NCI-H2171 treated with DMSO at 0.1 percent for 48 hours (cell line): ENCODE measurements at regions not wholly inside any gene's neighbourhood (a gene's known extent, or its start where the extent isn't known, plus 50 kb on each side); places are given as distances from the start of the nearest gene placed in this dataset.
"Not testable (repeated sequence)": the region's sequence is repeated elsewhere in the genome, so short reads cannot be mapped to it uniquely, and the experiment has no call there.

Experiments
- DNase-seq: peaks from one replicate; lab custom pipeline; 2025; lab: John Stamatoyannopoulos, UW

DNA sequence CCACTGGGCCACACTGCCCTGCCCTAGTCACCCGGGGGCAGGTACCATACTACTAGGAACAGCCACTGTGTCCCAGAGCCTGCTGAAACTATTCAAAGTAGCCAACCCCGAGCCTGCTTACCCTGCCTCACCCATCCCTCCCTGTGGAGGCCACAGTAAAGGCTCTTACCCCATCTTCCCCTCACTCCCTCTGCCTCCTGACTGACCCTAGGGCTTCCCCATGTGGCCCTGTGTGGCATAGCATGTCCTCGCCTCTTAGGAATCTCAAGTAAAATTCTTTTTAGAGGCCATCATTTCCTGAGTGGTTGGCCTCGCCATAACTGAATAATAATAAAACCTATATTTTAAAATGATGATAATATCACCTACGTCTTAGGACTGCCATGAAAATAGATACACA lies 112.2 kb upstream of the SLC6A11 start:
- no peak for DNase-seq

DNA sequence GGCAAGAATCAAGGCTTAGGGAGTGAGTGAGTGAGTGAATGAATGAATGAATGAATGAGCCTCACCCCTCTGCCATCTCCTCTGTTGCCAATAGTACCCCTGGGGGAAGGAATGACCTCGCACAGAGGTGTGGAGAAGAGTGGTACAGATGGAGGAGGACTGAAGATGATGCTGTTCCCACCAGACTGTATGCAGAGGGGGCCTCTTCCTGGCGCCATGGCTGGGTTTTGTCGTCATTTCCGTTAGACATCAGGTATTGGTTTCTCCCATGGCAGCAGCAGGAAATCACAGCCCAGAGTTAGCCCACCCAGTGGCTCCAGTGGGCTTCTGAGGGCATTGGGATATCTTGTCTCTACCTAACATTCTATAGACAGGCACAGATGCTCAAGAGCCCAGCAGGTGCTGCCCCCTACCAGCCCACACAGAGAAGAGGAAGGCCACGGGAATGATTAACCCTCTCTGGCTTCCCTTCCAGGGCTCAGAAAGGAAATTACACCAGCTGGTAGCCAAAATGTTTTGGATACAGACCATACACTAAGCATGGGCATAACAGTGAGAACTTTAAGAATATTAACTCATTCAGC lies 109.8 kb upstream of the SLC6A11 start:
- no peak for DNase-seq

DNA sequence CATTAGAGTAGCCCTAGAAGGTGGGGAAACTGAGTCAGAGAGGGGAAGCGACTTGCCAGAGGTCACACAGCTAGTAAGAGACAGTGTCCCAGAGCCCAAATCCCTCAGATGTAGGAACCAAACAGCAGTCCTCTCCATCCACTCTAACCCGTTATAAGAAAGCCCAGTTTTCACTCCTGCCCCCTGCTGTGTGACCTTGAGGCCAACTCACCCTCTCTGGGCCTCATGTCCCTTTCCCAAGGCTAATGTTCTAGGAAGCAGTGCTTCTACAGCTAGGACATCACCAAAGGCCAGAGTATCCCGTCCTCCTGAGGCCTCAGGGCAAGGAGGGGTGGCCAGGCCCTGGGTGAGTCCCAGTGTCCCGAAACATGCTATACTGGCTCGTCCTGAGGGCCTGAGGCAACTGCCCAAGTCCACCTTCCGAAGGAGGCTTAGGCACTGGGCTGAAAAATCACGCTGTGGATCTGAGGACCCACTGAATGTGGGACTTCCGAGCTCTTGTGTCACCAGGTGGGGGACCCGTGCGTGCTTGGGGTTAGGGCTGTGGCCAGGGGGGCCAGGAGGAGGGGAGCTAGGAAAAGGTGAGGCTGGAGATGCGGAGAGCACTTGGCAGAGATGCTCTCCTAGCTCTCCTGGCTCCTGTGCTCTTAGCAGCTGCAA lies 109.2 kb upstream of the SLC6A11 start:
- no peak for DNase-seq

DNA sequence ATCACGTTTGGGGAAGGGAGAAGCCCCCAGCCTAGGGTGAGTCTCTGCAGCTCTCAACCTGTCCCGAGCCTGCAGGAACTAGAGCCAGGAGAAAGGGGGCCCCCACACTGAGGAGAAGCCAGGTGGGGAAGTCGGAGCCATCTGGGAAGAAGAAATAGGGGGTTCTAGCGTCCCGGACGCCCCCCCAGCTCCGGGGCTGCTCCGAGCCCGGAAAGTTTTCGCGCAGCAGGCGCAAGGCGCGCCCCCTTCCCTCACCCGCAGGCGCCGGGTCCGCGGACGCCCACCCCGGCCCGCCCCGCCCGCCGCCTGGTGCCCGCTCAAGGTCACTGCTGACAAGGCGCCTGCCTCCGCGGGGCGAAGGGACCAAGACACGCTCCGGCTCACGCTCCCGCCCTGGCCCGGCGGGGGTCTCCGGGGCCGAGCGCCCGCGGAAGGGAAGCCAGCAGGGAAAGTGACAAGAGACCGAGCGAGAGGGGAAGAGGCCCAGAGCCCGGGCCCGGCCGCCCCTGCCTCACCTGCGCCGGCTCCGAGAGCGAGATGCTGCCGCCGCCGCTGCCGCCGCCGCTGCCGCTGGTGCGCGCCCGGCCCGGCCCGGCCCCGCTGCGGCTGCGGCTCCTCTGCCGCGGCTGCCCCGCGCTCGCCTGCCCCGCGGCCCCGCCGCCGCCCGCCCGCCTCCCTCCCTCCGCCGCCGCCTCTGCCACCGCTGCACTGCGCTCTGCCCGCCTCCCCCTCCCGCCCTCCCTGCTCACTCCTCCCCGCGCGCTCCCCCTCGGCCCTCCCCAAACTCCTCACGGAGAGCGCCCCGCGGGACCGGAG lies 108.4 kb upstream of the SLC6A11 start:
- DNase-seq = no peak

DNA sequence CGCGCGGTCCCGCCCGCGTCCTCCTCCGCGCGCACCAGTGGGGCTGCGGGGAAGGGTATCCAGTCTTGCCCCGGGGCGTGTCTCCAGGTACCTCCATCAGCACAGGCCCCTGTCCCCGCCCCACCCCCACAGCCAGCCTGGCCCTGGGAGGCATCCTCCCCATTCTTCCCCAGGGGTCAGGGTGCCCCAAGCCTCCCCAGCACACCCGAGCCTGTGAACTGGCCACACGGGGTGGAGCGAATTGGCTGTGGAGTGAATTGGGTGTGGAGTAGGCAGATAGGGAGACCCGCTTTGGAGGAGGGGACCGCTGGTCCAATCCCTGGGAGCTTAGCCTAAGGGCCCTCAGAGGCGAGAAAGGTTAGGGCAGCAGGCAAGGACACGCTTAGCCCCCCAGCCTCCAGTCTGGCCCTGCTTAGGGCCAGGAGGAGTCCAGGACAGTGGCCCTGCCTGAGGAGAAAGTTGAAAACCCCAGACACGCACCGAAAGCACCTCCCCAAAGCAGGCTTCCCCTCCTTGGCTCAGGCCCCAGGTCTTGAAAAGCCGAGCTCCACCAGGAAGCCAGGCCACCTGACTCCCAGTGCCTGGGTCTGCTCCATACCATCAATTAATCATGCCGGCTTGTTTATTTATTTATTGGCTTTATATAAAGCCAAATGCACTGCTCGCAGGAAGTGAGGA lies 107.7 kb upstream of the SLC6A11 start:
- no peak for DNase-seq

DNA sequence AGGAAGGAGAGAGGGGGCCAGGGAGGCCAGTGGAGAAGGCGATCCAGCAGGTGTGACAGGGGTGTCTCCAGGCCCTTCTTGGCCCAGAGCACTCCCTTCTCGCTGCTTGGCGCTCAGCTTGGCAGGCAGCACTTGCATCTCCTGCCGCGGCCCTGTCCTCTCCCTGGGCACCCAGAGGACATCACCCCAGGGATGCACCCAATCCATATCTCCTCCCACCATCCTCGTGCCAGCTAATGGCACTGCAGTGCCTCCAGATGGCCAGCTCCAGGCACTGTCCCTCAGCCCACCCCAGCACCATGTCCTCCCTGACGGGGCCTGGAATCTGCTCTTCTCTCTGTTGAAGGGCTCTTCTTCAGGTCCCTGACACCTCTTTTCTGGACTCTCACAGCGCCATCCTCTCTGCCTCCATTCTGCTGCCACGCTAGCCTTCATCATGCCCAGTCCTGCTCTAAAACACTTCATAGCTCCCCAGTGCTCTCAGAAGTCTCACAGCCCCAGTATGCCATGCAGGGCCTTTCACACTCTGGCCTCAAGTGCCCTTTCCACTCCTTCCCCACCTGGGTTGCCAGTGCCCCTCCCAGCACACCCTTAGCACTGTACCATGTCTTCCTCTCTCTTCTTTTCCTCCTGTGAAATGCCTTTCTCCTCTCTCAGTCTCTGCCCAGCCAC lies 106.8 kb upstream of the SLC6A11 start:
- DNase-seq = no peak

DNA sequence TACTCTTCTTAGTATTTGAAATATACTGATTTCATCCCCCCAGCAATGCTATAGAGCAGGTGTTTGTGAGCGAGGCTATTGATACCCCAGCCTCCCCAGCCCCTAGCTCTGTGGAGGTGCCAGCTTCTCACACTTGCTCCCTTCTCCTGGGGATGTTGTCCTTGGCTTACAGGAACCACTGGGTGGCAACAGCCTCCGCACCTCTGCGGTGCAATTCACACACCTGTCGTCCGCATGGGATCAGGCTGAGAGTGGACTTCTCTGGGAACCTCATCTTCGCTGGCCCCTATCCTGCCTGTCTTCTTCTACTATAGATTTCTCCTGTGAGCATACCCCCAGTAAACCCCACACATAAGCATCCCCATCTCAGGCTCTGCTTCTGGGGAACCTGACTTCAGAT lies 103.9 kb upstream of the SLC6A11 start:
- DNase-seq = no peak

DNA sequence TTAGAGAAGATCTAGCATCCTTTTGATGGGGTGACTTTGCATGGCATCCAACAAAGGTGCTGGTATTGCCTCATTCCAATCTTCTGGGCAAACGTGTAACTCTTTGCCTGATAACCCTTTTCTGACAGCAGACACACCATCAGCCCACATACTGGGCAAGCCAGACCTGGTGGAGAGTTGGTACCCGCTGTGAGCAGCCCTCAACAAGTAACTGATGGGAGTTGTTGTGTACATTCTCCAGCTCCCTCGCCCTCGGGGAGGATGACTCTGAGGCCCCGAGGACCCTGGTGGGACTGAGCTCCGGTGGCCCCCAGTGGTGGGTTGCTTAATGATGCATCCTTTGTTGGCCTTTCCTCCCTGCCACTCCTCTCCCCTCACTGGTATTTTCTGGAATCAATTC lies 102.4 kb upstream of the SLC6A11 start:
- DNase-seq = no peak

DNA sequence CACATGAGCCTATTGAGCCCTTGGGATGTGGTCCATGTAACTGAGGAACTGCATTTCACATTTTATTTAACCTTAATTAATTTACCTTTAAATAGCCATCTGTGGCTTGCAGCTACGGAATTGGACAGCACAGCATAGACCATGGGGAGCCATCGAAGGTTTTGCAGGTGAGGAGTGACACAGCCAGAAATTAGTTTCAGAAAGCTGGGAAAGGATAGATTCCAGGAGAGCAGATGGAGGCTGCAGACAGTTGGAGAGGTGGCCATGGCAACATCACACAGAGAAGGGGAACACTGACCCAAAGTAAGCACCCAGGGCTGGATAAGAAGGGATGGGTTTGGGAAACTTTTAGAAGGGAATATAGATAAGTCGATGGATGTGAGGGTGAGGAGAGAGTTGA lies 100.1 kb upstream of the SLC6A11 start:
- DNase-seq = no peak

DNA sequence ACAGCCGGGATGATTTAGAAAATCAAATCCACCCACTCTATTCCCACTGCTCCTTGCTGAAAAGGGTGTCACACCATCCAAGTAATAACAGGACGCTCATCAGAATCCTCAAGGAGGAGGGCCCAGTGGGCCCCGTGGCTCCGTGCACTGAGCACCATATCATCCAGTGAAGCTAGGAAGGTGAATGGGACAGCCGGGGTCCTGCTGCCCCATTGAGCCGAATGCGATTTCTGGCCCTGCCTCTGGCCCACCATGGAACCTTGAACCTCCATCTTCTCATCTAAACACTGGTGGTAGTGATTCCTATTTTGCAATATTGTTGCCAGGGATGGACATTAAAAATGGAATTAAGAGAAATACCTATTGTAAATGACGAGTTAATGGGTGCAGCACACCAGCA lies 99.1 kb upstream of the SLC6A11 start:
- no peak for DNase-seq

DNA sequence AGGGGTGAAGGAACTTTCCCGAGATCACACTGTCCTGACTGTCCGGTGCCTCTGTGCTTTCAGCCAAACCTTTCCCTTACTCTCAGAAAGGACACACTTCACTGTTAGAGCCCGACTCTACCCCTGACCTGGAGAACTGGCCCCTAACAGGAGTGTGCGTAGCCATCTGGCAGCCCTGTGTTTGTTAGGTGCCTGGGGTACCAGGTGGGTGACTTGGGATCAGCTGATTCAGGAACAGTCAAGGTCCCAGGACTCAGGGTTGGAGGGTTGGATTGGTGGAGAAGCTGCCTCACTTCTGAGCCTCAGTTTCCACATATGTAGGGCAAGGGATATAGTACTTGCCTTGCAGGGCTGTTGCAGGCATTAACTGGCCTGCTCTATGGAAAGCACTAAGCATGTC lies 98.3 kb upstream of the SLC6A11 start:
- no peak for DNase-seq

DNA sequence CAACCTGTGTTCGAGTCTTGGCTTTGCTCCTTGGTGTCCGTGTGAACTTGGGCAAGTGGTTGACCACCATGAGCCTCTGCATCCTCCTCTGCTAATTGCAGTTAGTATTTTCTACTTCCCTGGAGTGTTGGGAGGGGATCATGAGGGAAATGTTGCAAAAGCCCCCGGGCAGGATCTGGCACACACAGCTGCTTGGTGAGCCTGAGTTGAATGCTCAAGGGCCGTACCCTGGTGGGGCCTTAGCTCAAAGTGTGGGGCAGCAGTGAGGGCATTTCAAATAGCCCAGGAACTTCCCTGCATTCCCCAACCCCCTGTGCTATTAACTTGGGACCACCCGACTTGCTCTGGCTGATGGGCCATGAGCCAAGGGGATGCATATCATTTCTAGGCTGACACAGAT lies 94.9 kb upstream of the SLC6A11 start:
- no peak for DNase-seq

DNA sequence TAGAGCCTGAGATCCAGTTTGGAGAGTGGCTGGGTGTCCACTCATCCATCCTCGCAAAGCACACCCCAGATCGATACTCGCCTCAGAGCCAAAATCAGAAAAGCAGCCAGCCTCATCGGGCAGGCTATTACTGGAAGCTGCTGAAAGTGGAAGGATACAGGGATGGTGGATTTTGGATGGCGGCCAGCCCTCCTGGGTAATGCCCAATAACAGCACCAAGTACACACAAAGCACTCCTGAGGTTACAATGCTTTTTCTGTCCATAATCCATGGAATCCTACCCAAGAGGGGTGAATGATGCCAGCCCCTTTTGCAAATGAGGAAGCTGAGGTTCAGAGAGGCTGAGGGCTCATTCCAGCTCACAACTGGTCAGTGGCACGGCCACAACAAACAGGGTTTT lies 93.1 kb upstream of the SLC6A11 start:
- DNase-seq = no peak

DNA sequence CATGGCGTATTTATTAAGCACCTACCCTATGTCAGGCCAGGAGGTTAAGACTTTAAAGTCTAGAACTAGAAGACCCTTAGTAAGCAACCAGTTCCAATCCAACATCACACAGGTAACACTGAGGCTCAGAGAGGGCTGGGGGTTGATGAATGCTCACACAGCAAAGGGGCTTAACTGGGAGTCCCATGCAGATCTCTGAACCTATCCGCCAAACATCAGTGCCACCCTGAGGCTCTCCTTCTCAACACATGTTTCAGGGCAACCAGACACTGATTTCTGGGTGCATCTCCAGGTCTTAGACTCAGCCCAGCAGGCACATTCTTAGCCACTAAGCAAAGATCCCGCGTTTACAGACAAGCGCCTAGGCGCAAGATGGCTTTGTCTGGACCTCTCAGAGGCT lies 92.0 kb upstream of the SLC6A11 start:
- DNase-seq = no peak

DNA sequence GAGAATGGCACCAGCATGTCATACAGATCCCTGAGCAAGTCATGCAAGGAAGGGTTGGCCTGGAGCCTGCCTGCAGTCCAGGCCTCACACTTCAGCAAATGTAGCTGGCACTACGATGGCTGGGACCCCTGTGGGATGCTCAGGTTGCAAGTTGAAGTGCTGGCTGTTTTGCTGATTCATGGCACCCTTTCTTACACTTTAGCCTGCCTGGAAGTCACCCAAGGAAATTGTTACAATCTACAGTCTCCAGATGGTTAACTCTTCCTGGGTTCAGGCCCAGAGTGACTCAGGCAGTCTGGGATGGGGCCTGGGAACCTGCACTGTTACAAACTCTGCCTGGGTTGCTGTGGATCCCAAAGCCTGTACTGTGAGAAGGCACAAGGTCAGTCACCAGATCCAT lies 91.0 kb upstream of the SLC6A11 start:
- DNase-seq = peak; percentile 63

DNA sequence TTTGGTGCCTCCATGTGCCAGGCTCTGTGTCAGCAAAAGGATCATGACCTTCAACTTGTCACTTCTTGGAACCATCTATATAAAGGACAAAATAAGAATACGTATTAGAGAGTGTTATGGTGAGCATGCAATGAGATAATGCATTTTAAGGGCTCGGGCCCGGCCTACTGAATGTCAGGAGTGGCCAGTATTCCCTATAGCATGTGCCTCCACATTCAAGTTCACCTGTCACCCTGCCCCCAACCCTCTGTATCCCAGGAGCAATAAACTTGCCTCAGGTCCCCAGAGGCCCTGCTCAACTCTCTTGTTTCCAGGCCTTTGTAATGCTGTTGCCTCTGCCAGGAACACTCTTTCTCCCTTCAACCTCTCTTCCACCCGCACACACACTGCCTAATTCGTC lies 90.2 kb upstream of the SLC6A11 start:
- DNase-seq = no peak

DNA sequence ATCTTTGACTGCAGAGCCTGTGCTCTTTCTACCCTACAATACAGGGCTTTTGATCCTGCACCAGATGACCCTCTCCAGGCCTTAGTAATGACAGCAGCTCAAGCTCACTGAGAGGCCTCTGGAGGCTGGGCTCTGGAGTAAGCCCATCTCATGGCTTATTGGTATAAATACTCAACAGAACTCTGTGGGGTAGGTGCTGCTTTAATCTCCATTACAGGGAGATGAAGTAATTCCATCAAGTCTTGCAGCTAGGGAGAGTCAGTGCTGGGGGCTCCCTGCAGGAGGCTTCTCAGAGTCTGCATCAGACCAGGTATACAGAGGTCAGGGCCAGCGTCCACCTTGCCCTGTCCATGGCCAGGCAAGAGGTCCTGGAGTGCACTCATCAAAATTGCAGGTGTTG lies 89.2 kb upstream of the SLC6A11 start:
- no peak for DNase-seq

DNA sequence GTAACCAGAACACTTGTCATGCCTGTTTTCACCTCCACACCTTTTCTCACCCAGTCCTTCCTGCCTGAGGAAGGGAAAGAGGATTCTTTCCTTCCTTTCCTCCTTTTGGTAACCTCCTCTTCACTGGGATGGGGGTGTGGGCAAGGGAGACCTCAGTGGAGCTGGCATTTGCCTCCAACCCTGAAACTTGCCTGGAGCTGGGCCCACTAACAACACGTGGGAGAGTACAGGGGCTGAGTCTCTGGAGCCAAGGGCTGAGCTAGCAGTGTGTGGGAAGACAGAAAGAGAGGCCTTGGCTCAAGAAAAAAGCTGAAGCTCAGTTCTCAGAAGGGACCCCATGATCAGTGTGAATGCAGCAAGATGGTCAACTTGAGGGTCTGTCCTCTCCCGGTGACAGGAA lies 86.6 kb upstream of the SLC6A11 start:
- DNase-seq = no peak

DNA sequence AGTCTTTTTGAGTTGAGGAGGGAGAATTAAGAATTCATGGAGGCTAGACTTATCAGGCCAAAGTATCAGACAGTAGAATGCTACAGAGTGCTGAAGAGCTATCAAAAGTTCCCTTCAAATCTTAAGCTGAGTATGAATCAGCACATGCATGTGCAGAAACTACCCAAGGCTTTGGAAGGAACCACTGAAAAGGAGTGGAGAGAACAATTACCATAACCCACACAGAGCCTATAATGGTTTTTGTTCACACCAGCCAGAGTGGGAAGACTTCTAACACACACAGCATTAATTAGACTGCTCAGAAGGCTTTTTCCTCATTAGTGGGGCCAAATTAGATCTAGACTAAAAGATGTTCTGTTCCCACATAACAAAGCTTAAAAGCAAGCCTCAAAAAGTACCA lies 83.7 kb upstream of the SLC6A11 start:
- DNase-seq = no peak

DNA sequence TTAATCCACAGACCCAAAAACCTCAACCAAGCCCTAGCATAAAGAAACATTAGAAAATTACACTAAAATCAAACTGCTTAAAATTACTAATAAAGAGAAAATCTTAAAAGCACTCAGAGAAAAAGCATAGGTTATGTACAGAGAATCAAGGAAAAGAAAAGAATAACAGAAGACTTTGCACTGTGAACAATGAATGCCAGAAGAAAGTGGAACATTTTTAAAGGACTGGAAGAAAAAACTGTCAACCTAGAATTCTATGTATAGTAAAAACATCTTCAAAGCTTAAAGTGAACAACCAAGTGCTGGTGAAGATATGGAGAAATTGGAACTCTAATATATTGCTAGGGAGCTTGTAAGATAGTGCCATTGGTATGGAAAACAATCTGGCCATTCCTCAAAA lies 82.7 kb upstream of the SLC6A11 start:
- no peak for DNase-seq

DNA sequence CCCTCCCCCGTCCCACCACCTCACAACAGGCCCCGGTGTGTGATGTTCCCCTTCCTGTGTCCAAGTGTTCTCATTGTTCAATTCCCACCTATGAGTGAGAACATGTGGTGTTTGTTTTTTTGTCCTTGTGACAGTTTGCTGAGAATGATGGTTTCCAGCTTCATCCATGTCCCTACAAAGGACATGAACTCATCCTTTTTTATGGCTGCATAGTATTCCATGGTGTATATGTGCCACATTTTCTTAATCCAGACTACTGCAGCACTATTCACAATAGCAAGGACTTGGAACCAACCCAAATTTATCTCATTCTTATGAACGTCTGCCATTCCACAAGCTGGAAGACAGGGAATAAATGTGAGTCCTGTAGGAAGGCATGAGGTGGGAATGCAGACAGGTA lies 79.6 kb upstream of the SLC6A11 start:
- DNase-seq = not testable (repeated sequence)

DNA sequence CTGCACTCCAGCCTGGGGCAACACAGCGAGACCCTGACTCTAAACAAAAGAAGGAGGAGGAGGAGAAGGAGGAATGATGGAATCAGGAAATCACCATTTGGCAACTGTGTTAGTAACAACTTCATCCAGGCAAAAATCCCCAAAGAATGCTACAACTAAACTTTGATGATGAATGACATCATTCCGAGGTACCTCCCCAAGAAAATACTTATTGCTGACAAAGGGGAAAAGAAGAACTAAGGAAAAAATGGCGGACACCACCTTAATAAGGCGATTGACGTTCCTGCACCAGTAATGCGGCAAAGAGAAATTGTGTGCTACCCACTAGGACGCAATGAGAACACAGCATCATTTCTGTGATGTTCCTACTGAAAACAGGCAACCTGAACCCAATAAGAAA lies 78.2 kb upstream of the SLC6A11 start:
- DNase-seq = no peak
